Endothelial cell of umbilical vein (primary cell): ENCODE measurements at regions not wholly inside any gene's neighbourhood (a gene's known extent, or its start where the extent isn't known, plus 50 kb on each side); places are given as distances from the start of the nearest gene placed in this dataset.

ENCODE experiments used
- CTCF ChIP-seq, 2 donors: IDR thresholded peaks; 1 replicate in 1 of 2; 2 replicates in 1 of 2; pipeline ENCODE4 v1.5.1; 2011; ENCODE audit warnings: low read length in 2 of 2, mild to moderate bottlenecking in 2 of 2, moderate library complexity in 2 of 2, control low read depth in 1 of 2, inconsistent platforms in 1 of 2, low read depth in 1 of 2; ENCODE audit not compliant: insufficient read depth in 1 of 2; ENCODE audit errors: extremely low read depth in 1 of 2
- POLR2AphosphoS5 ChIP-seq: IDR thresholded peaks from 2 replicates; pipeline ENCODE4 v1.6.1; 2012; ENCODE audit warnings: low read depth, mild to moderate bottlenecking, control low read depth, low read length, moderate library complexity; ENCODE audit not compliant: insufficient read depth

GRCh38 chr4:91935217-91935616 is 368.5 kb upstream of the GRID2 start:
- TF ChIP-seq POLR2AphosphoS5 (no peak), CTCF (IDR thresholded peaks at IDR 0.05; ENCODE audit: extremely low read depth in 1 of 2, insufficient read depth in 1 of 2, low read depth in 1 of 2, low read length in 2 of 2) (no peak)
